WTC11 (cell line): ENCODE measurements at regions not wholly inside any gene's neighbourhood (a gene's known extent, or its start where the extent isn't known, plus 50 kb on each side); places are given as distances from the start of the nearest gene placed in this dataset.

Source experiments
- ATAC-seq: fragments of 200-7000 bp; cut with Tn5 transposase; 2 replicates; pipeline ENCODE4 v1.10.0; 2021; ENCODE audit warnings: mild to moderate bottlenecking, moderate library complexity
- CTCF ChIA-PET: fragments of 300-600 bp; sonication (Branson Sonifier 250); formaldehyde crosslinking; loops from one replicate; lab custom pipeline; 2021; ENCODE audit warnings: antibody characterized with exemption; lab: Charles Lee
- POLR2A ChIA-PET: fragments of 350-600 bp; sonication (Branson Sonifier 250); formaldehyde crosslinking; loops from one replicate; lab custom pipeline; 2021; ENCODE audit warnings: antibody characterized with exemption; lab: Charles Lee
- DNase-seq: peaks from one replicate; pipeline ENCODE4 v3.0.0; 2021; ENCODE audit warnings: low spot score
- H3K27ac Mint-ChIP-seq: 2 replicates; pipeline ENCODE4 v1.8.0; 2021; ENCODE audit warnings: mixed read lengths
- H3K27me3 Mint-ChIP-seq: 2 replicates; pipeline ENCODE4 v1.8.0; 2021; ENCODE audit warnings: low read depth, mild to moderate bottlenecking, moderate library complexity, mixed read lengths
- H3K36me3 Mint-ChIP-seq: 2 replicates; pipeline ENCODE4 v1.8.0; 2021; ENCODE audit warnings: mixed read lengths
- H3K4me1 Mint-ChIP-seq: 2 replicates; pipeline ENCODE4 v1.8.0; 2022; ENCODE audit warnings: mixed read lengths
- H3K4me3 Mint-ChIP-seq: 2 replicates; pipeline ENCODE4 v1.8.0; 2021; ENCODE audit warnings: mild to moderate bottlenecking, moderate library complexity, mixed read lengths
- H3K9me3 Mint-ChIP-seq: 2 replicates; pipeline ENCODE4 v1.8.0; 2021; ENCODE audit warnings: mixed read lengths
- CREB1 ChIP-seq: sonication (generic); formaldehyde crosslinking; IDR thresholded peaks from 2 replicates; pipeline ENCODE4 v1.8.0; 2023; ENCODE audit warnings: mild to moderate bottlenecking, missing genetic modification reagents
- CREM ChIP-seq: sonication (generic); formaldehyde crosslinking; IDR thresholded peaks from 2 replicates; pipeline ENCODE4 v1.8.1; 2022; ENCODE audit warnings: mild to moderate bottlenecking, missing genetic modification reagents, moderate library complexity
- E2F1 ChIP-seq: sonication (generic); formaldehyde crosslinking; IDR thresholded peaks from 2 replicates; pipeline ENCODE4 v1.8.0; 2022; ENCODE audit warnings: mild to moderate bottlenecking, missing genetic modification reagents
- E2F5 ChIP-seq: sonication (generic); formaldehyde crosslinking; IDR thresholded peaks from 2 replicates; pipeline ENCODE4 v1.8.1; 2022; ENCODE audit warnings: mild to moderate bottlenecking, moderate library complexity, missing genetic modification reagents
- FOXP4 ChIP-seq: sonication (generic); formaldehyde crosslinking; IDR thresholded peaks from 2 replicates; pipeline ENCODE4 v1.8.0; 2022; ENCODE audit warnings: mild to moderate bottlenecking, missing genetic modification reagents
- HMGXB4 ChIP-seq: sonication (generic); formaldehyde crosslinking; IDR thresholded peaks from 2 replicates; pipeline ENCODE4 v1.8.1; 2023; ENCODE audit warnings: mild to moderate bottlenecking, moderate library complexity, missing genetic modification reagents
- MLX ChIP-seq: sonication (generic); formaldehyde crosslinking; IDR thresholded peaks from 2 replicates; pipeline ENCODE4 v1.8.1; 2023; ENCODE audit warnings: mild to moderate bottlenecking, missing genetic modification reagents, moderate library complexity
- NR1H2 ChIP-seq: sonication (generic); formaldehyde crosslinking; IDR thresholded peaks from 2 replicates; pipeline ENCODE4 v1.9.0; 2021; ENCODE audit warnings: mild to moderate bottlenecking, moderate library complexity, missing genetic modification reagents
- NR2C2 ChIP-seq: sonication (generic); formaldehyde crosslinking; IDR thresholded peaks from 2 replicates; pipeline ENCODE4 v1.8.0; 2022; ENCODE audit warnings: mild to moderate bottlenecking, missing genetic modification reagents
- OVOL2 ChIP-seq: fragments of 250-450 bp; sonication (Bioruptor Pico); IDR thresholded peaks from 2 replicates; pipeline ENCODE4 v1.9.0; 2021; ENCODE audit warnings: mild to moderate bottlenecking, borderline replicate concordance
- PRDM15 ChIP-seq: sonication (generic); formaldehyde crosslinking; IDR thresholded peaks from 2 replicates; pipeline ENCODE4 v1.8.0; 2022; ENCODE audit warnings: missing genetic modification reagents
- USF1 ChIP-seq: sonication (generic); formaldehyde crosslinking; IDR thresholded peaks from 2 replicates; pipeline ENCODE4 v1.8.0; 2022; ENCODE audit warnings: mild to moderate bottlenecking, missing genetic modification reagents
- ZBTB21 ChIP-seq: sonication (generic); formaldehyde crosslinking; IDR thresholded peaks from 2 replicates; pipeline ENCODE4 v1.8.1; 2023; ENCODE audit warnings: mild to moderate bottlenecking, missing genetic modification reagents, borderline replicate concordance
- ZBTB43 ChIP-seq: sonication (generic); formaldehyde crosslinking; IDR thresholded peaks from 2 replicates; pipeline ENCODE4 v1.8.1; 2023; ENCODE audit warnings: mild to moderate bottlenecking, missing genetic modification reagents
- ZNF219 ChIP-seq: sonication (generic); formaldehyde crosslinking; IDR thresholded peaks from 2 replicates; pipeline ENCODE4 v1.8.0; 2023; ENCODE audit warnings: missing genetic modification reagents, mild to moderate bottlenecking, borderline replicate concordance
- ZNF425 ChIP-seq: fragments of 250-450 bp; sonication (Bioruptor Pico); conservative IDR thresholded peaks from 2 replicates; pipeline ENCODE4 v1.9.0; 2021; ENCODE audit warnings: mild to moderate bottlenecking
- ZNF512 ChIP-seq: sonication (generic); formaldehyde crosslinking; IDR thresholded peaks from 2 replicates; pipeline ENCODE4 v1.8.1; 2022; ENCODE audit warnings: missing genetic modification reagents, borderline replicate concordance
- ZNF671 ChIP-seq: fragments of 250-450 bp; sonication (Bioruptor Pico); IDR thresholded peaks from 2 replicates; pipeline ENCODE4 v1.8.0; 2021; ENCODE audit warnings: mild to moderate bottlenecking

GRCh38 chr4:54589586-54589985 lies 68.2 kb upstream of the KIT start (continued):
- TF ChIP-seq E2F1 (CRISPR knock-in tag) (no peak), OVOL2 (CRISPR knock-in tag) (no peak)
- TF ChIP-seq, all 79 proteins: peak for 0

- Mint-ChIP-seq H3K9me3 (no peaks in the 10 kb centered on the region; the same call in 1 of the 2 replicates), H3K4me1 (no peaks in the 10 kb centered on the region), H3K36me3 (no peaks in the 10 kb centered on the region)
- no peak for ATAC-seq
- ChIA-PET POLR2A (no interaction called here), CTCF (interaction anchor here (0.6 kb wide), 1 partner anchor 162 kb away, joined by 3 read pairs; no protein-coding TSS in a partner anchor)
- TF ChIP-seq E2F5 (CRISPR knock-in tag), result no peak
- no peak for TF ChIP-seq NR1H2 (CRISPR knock-in tag)
- no peak for TF ChIP-seq ZNF219 (CRISPR knock-in tag)
- TF ChIP-seq ZNF512 (CRISPR knock-in tag), result no peak
- TF ChIP-seq ZNF425 (CRISPR knock-in tag), result no peak
- TF ChIP-seq NR2C2 (CRISPR knock-in tag), result no peak
- no peak for TF ChIP-seq CREB1 (CRISPR knock-in tag)
- no peak for TF ChIP-seq HMGXB4
- TF ChIP-seq ZBTB43 (CRISPR knock-in tag), result no peak
- TF ChIP-seq FOXP4 (CRISPR knock-in tag), result no peak
- TF ChIP-seq USF1 (CRISPR knock-in tag), result no peak
- no peak for TF ChIP-seq CREM (CRISPR knock-in tag)
- TF ChIP-seq MLX (CRISPR knock-in tag), result no peak
- no peak for TF ChIP-seq ZNF671
- TF ChIP-seq ZBTB21 (CRISPR knock-in tag), result no peak
- no peak for TF ChIP-seq PRDM15 (CRISPR knock-in tag)
- TF ChIP-seq, all 79 proteins: peak for 0
- Mint-ChIP-seq H3K27ac (no peak overlapping the region), H3K4me3 (no peak overlapping the region), H3K27me3 (no peaks in the 10 kb centered on the region)
- no peak for DNase-seq
Observed at GRCh38 chr4:54593795-54594322, 63.9 kb upstream of the KIT start.
